SK-N-SH (cell line): ENCODE measurements at regions not wholly inside any gene's neighbourhood (a gene's known extent, or its start where the extent isn't known, plus 50 kb on each side); places are given as distances from the start of the nearest gene placed in this dataset.

ENCODE experiments used
- CTCF ChIA-PET: fragments of 300-600, 350-600 bp; formaldehyde crosslinking; extraction: SDS; loops from one replicate; lab custom pipeline; 2021; lab: Yijun Ruan, JAX
- POLR2A ChIA-PET: fragments of 350-600 bp; sonication (Branson Sonifier 250); formaldehyde crosslinking; extraction: SDS; loops from one replicate; lab custom pipeline; 2020; ENCODE audit warnings: antibody characterized with exemption, inconsistent platforms; lab: Yijun Ruan, JAX
- DNase-seq: peaks from one replicate; pipeline ENCODE4 v3.0.0; 2012
- H2AFZ ChIP-seq: fragments of 200-600 bp; sonication (generic); 2 replicates; pipeline ENCODE4 v1.8.1; 2016; ENCODE audit warnings: antibody characterized with exemption, mild to moderate bottlenecking, low read depth
- H3F3A ChIP-seq: fragments of 200-600 bp; sonication (generic); replicated peaks from 2 replicates; pipeline ENCODE3; 2016; ENCODE audit warnings: antibody characterized with exemption, mild to moderate bottlenecking; ENCODE audit not compliant: insufficient read depth
- H3K27ac ChIP-seq, 2 experiments: fragments of 200-500 bp in 1 of 2; fragments of 200-600 bp in 1 of 2; sonication (Bioruptor generic) in 1 of 2; sonication (generic), shearing (Covaris generic) in 1 of 2; 2 replicates each; pipeline versions ENCODE4 v1.5.1 to v1.6.1; 2014 to 2016; ENCODE audit warnings: low read depth in 2 of 2, inconsistent platforms in 1 of 2, low read length in 1 of 2, mild to moderate bottlenecking in 1 of 2, mixed read lengths in 1 of 2
- H3K27me3 ChIP-seq: fragments of 200-600 bp; sonication (generic), shearing (Covaris generic); 2 replicates; pipeline ENCODE4 v1.6.1; 2016; ENCODE audit warnings: mixed run types; ENCODE audit not compliant: insufficient read depth
- H3K36me3 ChIP-seq, 2 experiments: fragments of 200-500 bp in 1 of 2; fragments of 200-600 bp in 1 of 2; sonication (Bioruptor generic) in 1 of 2; sonication (generic) in 1 of 2; replicated peaks in 1 of 2; 2 replicates each; pipeline versions ENCODE3 to v1.5.1; 2014 to 2016; ENCODE audit warnings: low read length in 1 of 2, mild to moderate bottlenecking in 1 of 2; ENCODE audit not compliant: insufficient read depth in 2 of 2, control insufficient read depth in 1 of 2
- H3K4me1 ChIP-seq, 2 experiments: fragments of 200-500 bp in 1 of 2; fragments of 200-600 bp in 1 of 2; sonication (Bioruptor generic) in 1 of 2; sonication (generic), shearing (Covaris generic) in 1 of 2; 2 replicates each; pipeline versions ENCODE4 v1.5.1 to v1.6.1; 2014 to 2016; ENCODE audit warnings: low read depth in 1 of 2, low read length in 1 of 2, mixed run types in 1 of 2; ENCODE audit not compliant: insufficient read depth in 2 of 2, control insufficient read depth in 1 of 2
- H3K4me2 ChIP-seq: fragments of 200-600 bp; sonication (generic), shearing (Covaris generic); 2 replicates; pipeline ENCODE4 v1.6.1; 2017; ENCODE audit warnings: mixed run types
- H3K4me3 ChIP-seq, 2 experiments: fragments of 200-500 bp in 1 of 2; fragments of 200-600 bp in 1 of 2; sonication (Bioruptor generic) in 1 of 2; sonication (generic), shearing (Covaris generic) in 1 of 2; 2 replicates each; pipeline versions ENCODE4 v1.5.1 to v1.8.1; 2014 to 2016; ENCODE audit warnings: low read depth in 2 of 2, inconsistent platforms in 1 of 2, low read length in 1 of 2, mild to moderate bottlenecking in 1 of 2, mixed read lengths in 1 of 2, moderate library complexity in 1 of 2
- H3K79me2 ChIP-seq: fragments of 200-600 bp; sonication (generic); 2 replicates; pipeline ENCODE4 v1.8.1; 2017; ENCODE audit warnings: mild to moderate bottlenecking; ENCODE audit not compliant: insufficient read depth
- H3K9ac ChIP-seq: fragments of 200-600 bp; sonication (generic); 2 replicates; pipeline ENCODE4 v1.6.1; 2017; ENCODE audit warnings: mixed run types
- H3K9me2 ChIP-seq: fragments of 200-600 bp; sonication (generic); 2 replicates; pipeline ENCODE4 v1.6.1; 2017; ENCODE audit warnings: mixed run types
- H3K9me3 ChIP-seq: fragments of 200-600 bp; sonication (generic); 2 replicates; pipeline ENCODE4 v1.6.1; 2017; ENCODE audit warnings: mixed run types, mild to moderate bottlenecking, moderate library complexity
- H4K20me1 ChIP-seq: fragments of 200-600 bp; sonication (generic); 2 replicates; pipeline ENCODE4 v1.6.1; 2017; ENCODE audit warnings: mild to moderate bottlenecking, mixed run types; ENCODE audit not compliant: insufficient read depth
- CHD2 ChIP-seq: fragments of 150-350 bp; IDR thresholded peaks from 2 replicates; pipeline ENCODE4 v1.6.1; 2018; ENCODE audit warnings: low read length; ENCODE audit not compliant: partially characterized antibody
- GATA2 ChIP-seq: sonication (generic); formaldehyde crosslinking; IDR thresholded peaks from 2 replicates; pipeline ENCODE4 v1.5.0; 2020; ENCODE audit warnings: mild to moderate bottlenecking, missing genetic modification reagents
- NFIC ChIP-seq: IDR thresholded peaks from 2 replicates; pipeline ENCODE4 v1.4.0; 2012; ENCODE audit warnings: borderline replicate concordance
- NRF1 ChIP-seq: IDR thresholded peaks from 2 replicates; pipeline ENCODE4 v1.6.1; 2012; ENCODE audit warnings: low read depth, mild to moderate bottlenecking, low read length
- PBX3 ChIP-seq: IDR thresholded peaks from 2 replicates; pipeline ENCODE4; 2012
- RAD21 ChIP-seq: IDR thresholded peaks from 2 replicates; pipeline ENCODE4 v1.6.1; 2012; ENCODE audit warnings: mild to moderate bottlenecking, low read length
- RCOR1 ChIP-seq: fragments of 150-350 bp; IDR thresholded peaks from 2 replicates; pipeline ENCODE4 v1.6.1; 2017; ENCODE audit warnings: antibody characterized with exemption, low read length
- REST ChIP-seq: IDR thresholded peaks from 2 replicates; pipeline ENCODE4 v1.6.1; 2012; ENCODE audit warnings: mild to moderate bottlenecking, low read depth, low read length, moderate library complexity
- RFX5 ChIP-seq: IDR thresholded peaks from 2 replicates; pipeline ENCODE4 v1.6.1; 2012; ENCODE audit warnings: mild to moderate bottlenecking, improper control_type of control experiment, low read length
- RXRA ChIP-seq: IDR thresholded peaks from 2 replicates; pipeline ENCODE4 v1.4.0; 2012; ENCODE audit warnings: low read depth, mild to moderate bottlenecking, borderline replicate concordance
- SIN3A ChIP-seq: IDR thresholded peaks from 2 replicates; pipeline ENCODE4 v1.6.1; 2012; ENCODE audit warnings: low read depth, mild to moderate bottlenecking, low read length, moderate library complexity, borderline replicate concordance
- ZBTB33 ChIP-seq: IDR thresholded peaks from 2 replicates; pipeline ENCODE4 v1.4.0; 2012; ENCODE audit warnings: low read depth, borderline replicate concordance
- WGBS: methylation state at CpG from one replicate; pipeline ENCODE4 v1.1.6; 2017; ENCODE audit warnings: low lambda C conversion rate; 5-methylcytosine and 5-hydroxymethylcytosine counted together
- TF ChIP-seq, protein P1 (sequence below): fragments of 200-600 bp; sonication (generic); IDR thresholded peaks from 2 replicates; pipeline ENCODE4 v1.6.1; 2017; ENCODE audit warnings: antibody characterized with exemption, mild to moderate bottlenecking, moderate library complexity

DNA sequence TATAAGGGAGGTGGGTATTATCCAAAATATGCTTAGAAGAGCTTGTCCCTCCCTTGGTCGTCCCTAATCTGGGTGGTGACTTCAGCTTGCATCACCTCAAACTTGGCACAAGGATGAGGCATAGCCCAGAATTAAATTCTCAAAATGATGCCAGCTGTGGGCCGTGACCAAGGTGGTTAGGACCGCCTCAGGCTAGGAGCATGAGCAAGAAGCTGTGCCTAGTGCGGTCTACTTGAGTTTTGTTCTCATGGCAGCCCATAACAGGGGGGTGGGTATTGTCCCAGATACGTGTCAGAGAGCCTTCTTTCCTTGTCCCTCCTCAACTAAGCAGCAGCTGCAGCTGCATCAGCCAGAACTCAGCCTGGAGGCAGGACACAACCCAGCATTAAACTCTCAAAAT lies 2620.0 kb downstream of the PCDH7 start:
- ChIA-PET CTCF (no interaction called here), POLR2A (no interaction called here)
- no peak overlapping the region for H3K4me3 ChIP-seq
- 10% methylated on average over 5 of the region's 5 CpGs for WGBS
- no peak overlapping the region for H3K4me2 ChIP-seq
- H3K4me1 ChIP-seq = no peaks in the 10 kb centered on the region
- H3K9me3 ChIP-seq = no peaks in the 10 kb centered on the region
- no peak overlapping the region for H2AFZ ChIP-seq
- H3K27ac ChIP-seq = no peak overlapping the region
- H3F3A ChIP-seq = no peaks in the 10 kb centered on the region
- no peaks in the 10 kb centered on the region for H4K20me1 ChIP-seq
- TF ChIP-seq SIN3A (no peak), NFIC (no peak), RAD21 (no peak), GATA2 (CRISPR knock-in tag) (no peak), PBX3 (no peak), REST (no peak), ZBTB33 (no peak)
- no peaks in the 10 kb centered on the region for H3K9me2 ChIP-seq
- H3K79me2 ChIP-seq = no peaks in the 10 kb centered on the region
- no peaks in the 10 kb centered on the region for H3K27me3 ChIP-seq
- no peak for DNase-seq
- H3K9ac ChIP-seq = no peak overlapping the region
- H3K36me3 ChIP-seq = no peaks in the 10 kb centered on the region

DNA sequence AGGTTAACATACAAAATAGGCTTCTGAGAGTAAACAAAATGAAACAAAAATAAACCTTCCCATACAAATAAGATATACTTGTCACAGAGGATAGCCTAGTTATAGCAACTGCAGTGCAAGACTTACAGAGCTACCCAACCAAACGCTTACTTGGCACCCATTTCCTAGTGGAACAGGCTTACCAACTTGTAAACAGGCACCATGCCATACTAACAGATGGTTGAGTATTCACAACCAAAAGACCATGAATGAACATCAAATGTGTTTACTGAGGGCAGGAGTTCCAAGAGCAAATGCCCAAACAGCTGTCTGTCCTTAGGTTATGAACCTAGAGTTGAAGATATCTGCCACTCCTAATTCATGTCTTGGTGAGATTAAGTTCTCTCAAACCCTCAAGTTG lies 2629.2 kb downstream of the PCDH7 start:
- H3K4me2 ChIP-seq = no peak overlapping the region
- H3F3A ChIP-seq = no peaks in the 10 kb centered on the region
- DNase-seq = no peak
- no peak overlapping the region for H3K4me3 ChIP-seq
- no peak for TF ChIP-seq RAD21
- TF ChIP-seq RCOR1 = no peak
- TF ChIP-seq RFX5 = no peak
- TF ChIP-seq, protein P1, sequence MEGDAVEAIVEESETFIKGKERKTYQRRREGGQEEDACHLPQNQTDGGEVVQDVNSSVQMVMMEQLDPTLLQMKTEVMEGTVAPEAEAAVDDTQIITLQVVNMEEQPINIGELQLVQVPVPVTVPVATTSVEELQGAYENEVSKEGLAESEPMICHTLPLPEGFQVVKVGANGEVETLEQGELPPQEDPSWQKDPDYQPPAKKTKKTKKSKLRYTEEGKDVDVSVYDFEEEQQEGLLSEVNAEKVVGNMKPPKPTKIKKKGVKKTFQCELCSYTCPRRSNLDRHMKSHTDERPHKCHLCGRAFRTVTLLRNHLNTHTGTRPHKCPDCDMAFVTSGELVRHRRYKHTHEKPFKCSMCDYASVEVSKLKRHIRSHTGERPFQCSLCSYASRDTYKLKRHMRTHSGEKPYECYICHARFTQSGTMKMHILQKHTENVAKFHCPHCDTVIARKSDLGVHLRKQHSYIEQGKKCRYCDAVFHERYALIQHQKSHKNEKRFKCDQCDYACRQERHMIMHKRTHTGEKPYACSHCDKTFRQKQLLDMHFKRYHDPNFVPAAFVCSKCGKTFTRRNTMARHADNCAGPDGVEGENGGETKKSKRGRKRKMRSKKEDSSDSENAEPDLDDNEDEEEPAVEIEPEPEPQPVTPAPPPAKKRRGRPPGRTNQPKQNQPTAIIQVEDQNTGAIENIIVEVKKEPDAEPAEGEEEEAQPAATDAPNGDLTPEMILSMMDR = no peak
- no peak for TF ChIP-seq NRF1
- TF ChIP-seq RXRA = no peak
- TF ChIP-seq SIN3A = no peak
- TF ChIP-seq CHD2 = no peak
- H4K20me1 ChIP-seq = no peaks in the 10 kb centered on the region
- WGBS = 18% methylated on average over 1 of the region's 1 CpG
- no peaks in the 10 kb centered on the region for H3K27me3 ChIP-seq
- no peak overlapping the region for H3K9ac ChIP-seq
- POLR2A ChIA-PET = no interaction called here
- no peaks in the 10 kb centered on the region for H3K36me3 ChIP-seq
- H3K79me2 ChIP-seq = no peaks in the 10 kb centered on the region
- no peaks in the 10 kb centered on the region for H3K4me1 ChIP-seq
- no peak overlapping the region for H3K27ac ChIP-seq
- CTCF ChIA-PET = no interaction called here
- no peaks in the 10 kb centered on the region; the same call in 1 of the 2 replicates for H3K9me2 ChIP-seq
- no peaks in the 10 kb centered on the region for H3K9me3 ChIP-seq
- no peak overlapping the region for H2AFZ ChIP-seq
